Stomach (tissue), 8 donors: ENCODE measurements at regions not wholly inside any gene's neighbourhood (a gene's known extent, or its start where the extent isn't known, plus 50 kb on each side); places are given as distances from the start of the nearest gene placed in this dataset.
A peak's percentile ranks its signal among the peaks of the same experiment; 100 is the strongest.

Experiments
- DNase-seq, 2 donors: peaks; one replicate each; pipeline versions ENCODE4 v3.0.0 to v3.0.0-alpha.2; 2013 to 2019
- H3K27ac ChIP-seq, 5 donors: fragments of 200-600 bp in 4 of 5; sonication (generic) in 4 of 5; one replicate each; pipeline ENCODE4 v1.5.1; 2013 to 2019; ENCODE audit warnings: mild to moderate bottlenecking in 1 of 5, moderate library complexity in 1 of 5
- H3K27me3 ChIP-seq, 3 donors: fragments of 200-600 bp; sonication (generic); one replicate each; pipeline ENCODE4 v1.5.1; 2017 to 2019; ENCODE audit warnings: mixed run types in 1 of 3
- H3K36me3 ChIP-seq, 4 donors: fragments of 200-600 bp; sonication (generic); 1 replicate in 3 of 4; 2 replicates in 1 of 4; pipeline ENCODE4 v1.5.1; 2016 to 2019
- H3K4me1 ChIP-seq, 4 donors: fragments of 200-600 bp; sonication (generic); one replicate each; pipeline ENCODE4 v1.5.1; 2016 to 2019
- H3K4me3 ChIP-seq, 4 donors: fragments of 200-600 bp; sonication (generic) in 3 of 4; one replicate each; pipeline ENCODE4 v1.5.1; 2016 to 2019; ENCODE audit warnings: mild to moderate bottlenecking in 1 of 4
- H3K9me3 ChIP-seq, 4 donors: fragments of 200-600 bp; sonication (generic); one replicate each; pipeline ENCODE4 v1.5.1; 2016 to 2019
- EP300 ChIP-seq: sonication (generic); formaldehyde crosslinking; IDR thresholded peaks from one replicate; pipeline ENCODE4 v1.6.1; 2017; ENCODE audit warnings: antibody characterized with exemption
- POLR2A ChIP-seq, 4 donors: fragments of 450-650 bp; IDR thresholded peaks; one replicate each; pipeline ENCODE4 v1.6.1; 2016; ENCODE audit warnings: antibody characterized with exemption in 4 of 4, control low read depth in 2 of 4, mild to moderate bottlenecking in 1 of 4, moderate library complexity in 1 of 4
- POLR2AphosphoS5 ChIP-seq, 3 donors: sonication (generic); formaldehyde crosslinking; IDR thresholded peaks; one replicate each; pipeline ENCODE4 v1.6.1; 2016; ENCODE audit warnings: antibody characterized with exemption in 3 of 3
- WGBS, 5 donors: extraction: QIAGEN DNeasy Blood & Tissue Kit in 3 of 5; methylation state at CpG; one replicate each; pipeline versions ENCODE4 v1.1.5 to v1.1.7; 2013 to 2018; 5-methylcytosine and 5-hydroxymethylcytosine counted together
- intact Hi-C: fragments of 100-400 bp; cut with DNase I; formaldehyde crosslinking; loops from one replicate; pipeline ENCODE4 v1.15.1; 2023; ENCODE audit warnings: low total_unique reads
- TF ChIP-seq, protein P1 (sequence below), 7 experiments: fragments of 450-650 bp in 4 of 7; fragments of 200-600 bp in 3 of 7; sonication (generic) in 3 of 7; IDR thresholded peaks; one replicate each; pipeline ENCODE4 v1.5.1; 2016 to 2019; ENCODE audit warnings: antibody characterized with exemption in 7 of 7, control low read depth in 2 of 7, mild to moderate bottlenecking in 1 of 7
- donor health status: healthy with polysubstance abuse.
- donor health status: Bipolar disorder and iron deficiency.
- donor health status: healthy.

GRCh38 chr14:81676395-81676794, 142.7 kb upstream of the SEL1L start:
- Histone ChIP-seq H3K4me1 (no peaks in the 10 kb centered on the region), H3K9me3 (no peaks in the 10 kb centered on the region), H3K4me3 (no peak overlapping the region), H3K27me3 (peaks cover 0 to 6% (median 0%) of the 10 kb centered on the region in 3 donors), H3K27ac (no peak overlapping the region), H3K36me3 (no peaks in the 10 kb centered on the region)
- WGBS, 5 donors, result 56 to 83% (median 68%) methylated on average over 2 of the region's 2 CpGs
- intact Hi-C loops, result no loop called here
- TF ChIP-seq POLR2A (IDR thresholded peaks at IDR 0.05) (no peak), POLR2AphosphoS5 (IDR thresholded peaks at IDR 0.05) (no peak), EP300 (no peak)
- TF ChIP-seq, protein P1, sequence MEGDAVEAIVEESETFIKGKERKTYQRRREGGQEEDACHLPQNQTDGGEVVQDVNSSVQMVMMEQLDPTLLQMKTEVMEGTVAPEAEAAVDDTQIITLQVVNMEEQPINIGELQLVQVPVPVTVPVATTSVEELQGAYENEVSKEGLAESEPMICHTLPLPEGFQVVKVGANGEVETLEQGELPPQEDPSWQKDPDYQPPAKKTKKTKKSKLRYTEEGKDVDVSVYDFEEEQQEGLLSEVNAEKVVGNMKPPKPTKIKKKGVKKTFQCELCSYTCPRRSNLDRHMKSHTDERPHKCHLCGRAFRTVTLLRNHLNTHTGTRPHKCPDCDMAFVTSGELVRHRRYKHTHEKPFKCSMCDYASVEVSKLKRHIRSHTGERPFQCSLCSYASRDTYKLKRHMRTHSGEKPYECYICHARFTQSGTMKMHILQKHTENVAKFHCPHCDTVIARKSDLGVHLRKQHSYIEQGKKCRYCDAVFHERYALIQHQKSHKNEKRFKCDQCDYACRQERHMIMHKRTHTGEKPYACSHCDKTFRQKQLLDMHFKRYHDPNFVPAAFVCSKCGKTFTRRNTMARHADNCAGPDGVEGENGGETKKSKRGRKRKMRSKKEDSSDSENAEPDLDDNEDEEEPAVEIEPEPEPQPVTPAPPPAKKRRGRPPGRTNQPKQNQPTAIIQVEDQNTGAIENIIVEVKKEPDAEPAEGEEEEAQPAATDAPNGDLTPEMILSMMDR (IDR thresholded peaks at IDR 0.05), result no peak
- DNase-seq, result no peak

DNA sequence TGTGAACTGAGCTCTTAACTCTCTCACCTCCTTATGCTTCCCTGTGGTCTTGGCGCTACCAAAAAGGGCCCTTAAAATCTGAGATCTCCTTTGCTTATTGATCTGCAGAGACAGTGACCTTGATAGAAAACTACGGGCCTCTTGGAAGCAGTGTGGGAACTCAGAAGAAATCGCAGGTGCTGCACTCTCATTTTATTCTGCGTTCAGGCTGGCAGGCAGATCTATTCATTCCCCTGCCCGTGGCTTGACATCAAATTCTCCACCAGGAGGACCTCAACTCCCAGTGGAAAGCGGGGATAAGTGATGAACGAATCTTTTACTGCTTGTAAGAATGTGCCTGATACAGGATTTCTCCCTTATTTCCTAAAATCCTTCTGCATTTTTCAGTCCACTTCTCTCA, 143.2 kb upstream of the SEL1L start:
- Histone ChIP-seq H3K9me3 (no peaks in the 10 kb centered on the region), H3K36me3 (no peaks in the 10 kb centered on the region), H3K4me3 (no peak overlapping the region), H3K27me3 (peaks cover 0 to 6% (median 0%) of the 10 kb centered on the region in 3 donors), H3K27ac (no peak overlapping the region), H3K4me1 (no peaks in the 10 kb centered on the region)
- no peak for DNase-seq
- TF ChIP-seq POLR2A (IDR thresholded peaks at IDR 0.05), result no peak
- intact Hi-C loops, result no loop called here
- WGBS, 5 donors, result 77 to 82% (median 81%) methylated on average over 7 of the region's 7 CpGs

DNA sequence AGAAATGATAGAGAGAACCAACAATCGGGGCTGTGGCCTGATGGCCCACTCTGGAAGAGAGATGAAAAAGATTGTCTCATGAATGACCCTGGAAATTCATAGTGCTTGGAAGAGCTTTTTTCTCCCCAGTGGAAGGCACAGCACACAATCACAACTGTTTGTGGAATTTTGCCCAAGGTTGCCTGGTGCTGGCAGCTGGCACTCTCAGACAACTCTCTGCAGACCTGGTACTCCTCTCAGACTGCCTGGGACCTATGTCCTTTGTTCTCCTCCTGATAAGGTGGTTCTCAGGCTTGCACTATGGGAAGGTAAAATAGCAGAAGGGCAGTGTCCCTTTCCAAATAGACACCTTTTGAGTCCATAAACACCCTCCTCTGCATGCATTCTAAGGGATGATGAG, 144.1 kb upstream of the SEL1L start:
- H3K27me3 ChIP-seq, result peaks cover 0 to 6% (median 0%) of the 10 kb centered on the region in 3 donors
- no peaks in the 10 kb centered on the region for H3K9me3 ChIP-seq
- H3K27ac ChIP-seq, result no peak overlapping the region
- H3K4me1 ChIP-seq, result no peaks in the 10 kb centered on the region
- H3K36me3 ChIP-seq, result no peaks in the 10 kb centered on the region
- intact Hi-C loops, result no loop called here
- DNase-seq, result no peak
- no peak overlapping the region for H3K4me3 ChIP-seq
- TF ChIP-seq EP300, result no peak
- no peak for TF ChIP-seq POLR2A (IDR thresholded peaks at IDR 0.05)
- TF ChIP-seq, protein P1 (IDR thresholded peaks at IDR 0.05), result no peak
- no peak for TF ChIP-seq POLR2AphosphoS5 (IDR thresholded peaks at IDR 0.05)
- WGBS, 5 donors, result 65 to 87% (median 73%) methylated on average over 1 of the region's 1 CpG

DNA sequence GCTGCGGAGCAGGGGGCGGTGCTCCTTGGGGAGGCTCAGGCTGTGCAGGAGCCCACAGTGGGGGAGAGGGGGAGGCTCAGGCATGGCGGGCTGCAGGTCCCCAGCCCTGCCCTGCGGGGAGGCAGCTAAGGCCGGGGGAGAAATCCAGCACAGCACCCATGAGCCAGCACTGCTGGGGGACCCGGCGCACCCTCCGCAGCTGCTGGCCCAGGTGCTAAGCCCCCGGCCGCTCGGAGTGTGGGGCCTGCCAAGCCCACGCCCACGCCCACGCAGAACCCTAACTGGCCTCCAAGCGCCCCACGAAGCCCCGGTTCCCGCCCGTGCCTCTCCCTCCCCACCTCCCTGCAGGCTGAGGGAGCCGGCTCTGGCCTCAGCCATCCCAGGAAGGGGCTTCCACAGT, 145.6 kb upstream of the SEL1L start:
- Histone ChIP-seq H3K4me1 (no peaks in the 10 kb centered on the region), H3K27ac (no peak overlapping the region), H3K27me3 (peaks cover 0 to 6% (median 0%) of the 10 kb centered on the region in 3 donors), H3K4me3 (no peak overlapping the region), H3K36me3 (no peaks in the 10 kb centered on the region), H3K9me3 (no peaks in the 10 kb centered on the region)
- no peak for DNase-seq
- TF ChIP-seq EP300 (no peak), POLR2A (IDR thresholded peaks at IDR 0.05) (no peak), POLR2AphosphoS5 (IDR thresholded peaks at IDR 0.05) (no peak)
- TF ChIP-seq, protein P1 (IDR thresholded peaks at IDR 0.05), result no peak
- intact Hi-C loops, result no loop called here
- WGBS, 5 donors, result 82 to 96% (median 89%) methylated on average over 6 to 20 of the region's 20 CpGs

DNA sequence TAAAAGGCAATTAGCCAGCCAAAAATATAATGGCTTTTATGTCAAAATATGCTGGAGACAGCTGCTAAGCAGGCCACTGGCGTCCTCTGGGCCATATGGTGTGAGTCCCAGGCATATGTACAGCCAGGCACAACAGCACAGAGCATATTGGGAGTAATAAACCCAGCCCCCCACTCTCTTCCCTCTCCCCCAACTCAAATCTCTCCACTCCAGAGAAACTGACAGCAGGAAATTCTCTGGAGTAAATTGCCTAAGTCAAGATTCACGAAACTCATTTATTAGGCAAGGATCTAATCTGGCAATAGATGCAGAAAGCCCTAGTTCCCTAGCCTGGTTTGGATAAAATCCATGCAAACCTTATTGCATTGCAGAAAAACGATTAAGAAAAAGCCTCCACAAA, 147.9 kb upstream of the SEL1L start:
- 36 to 41% (median 40%) methylated on average over 3 of the region's 3 CpGs for WGBS, 5 donors
- no peak overlapping the region for H3K27ac ChIP-seq
- H3K9me3 ChIP-seq, result no peaks in the 10 kb centered on the region
- H3K27me3 ChIP-seq, result peaks cover 0 to 6% (median 0%) of the 10 kb centered on the region in 3 donors
- H3K36me3 ChIP-seq, result no peaks in the 10 kb centered on the region
- no peaks in the 10 kb centered on the region for H3K4me1 ChIP-seq
- DNase-seq, result peak in 1 of 2 donors; percentile 42
- H3K4me3 ChIP-seq, result no peak overlapping the region
- intact Hi-C loops, result no loop called here
- TF ChIP-seq, protein P1 (IDR thresholded peaks at IDR 0.05), result no peak
- TF ChIP-seq POLR2AphosphoS5 (IDR thresholded peaks at IDR 0.05) (no peak), EP300 (no peak), POLR2A (IDR thresholded peaks at IDR 0.05) (no peak)
